EL (cell line): ENCODE measurements at regions not wholly inside any gene's neighbourhood (a gene's known extent, or its start where the extent isn't known, plus 50 kb on each side); places are given as distances from the start of the nearest gene placed in this dataset.
"Not testable (repeated sequence)": the region's sequence is repeated elsewhere in the genome, so short reads cannot be mapped to it uniquely, and the experiment has no call there.

Experiments used
- DNase-seq: peaks from one replicate; pipeline ENCODE4 v3.0.0-alpha.2; 2016

- no peak for DNase-seq
These were observed 938.5 kb upstream of the SOX11 start for GRCh38 chr2:4753721-4754120.

- DNase-seq = no peak
These were observed 929.2 kb upstream of the SOX11 start for GRCh38 chr2:4762951-4763376.

GRCh38 chr2:4765787-4766530 is 926.2 kb upstream of the SOX11 start:
- DNase-seq = no peak

- DNase-seq = no peak
These were observed 916.5 kb upstream of the SOX11 start for GRCh38 chr2:4775668-4776067.

GRCh38 chr2:4780679-4781078 is 911.5 kb upstream of the SOX11 start:
- no peak for DNase-seq

GRCh38 chr2:4782647-4783046 is 909.5 kb upstream of the SOX11 start:
- no peak for DNase-seq

- no peak for DNase-seq
These were observed 900.7 kb upstream of the SOX11 start for GRCh38 chr2:4791488-4791887.

GRCh38 chr2:4792126-4792525 is 900.1 kb upstream of the SOX11 start:
- no peak for DNase-seq

GRCh38 chr2:4803396-4803795 is 888.8 kb upstream of the SOX11 start:
- DNase-seq = no peak

GRCh38 chr2:4814137-4814536 is 878.0 kb upstream of the SOX11 start:
- DNase-seq = not testable (repeated sequence)

GRCh38 chr2:4827836-4828235 is 864.3 kb upstream of the SOX11 start:
- no peak for DNase-seq

GRCh38 chr2:4828682-4829374 is 863.4 kb upstream of the SOX11 start:
- DNase-seq = no peak

GRCh38 chr2:4831751-4832150 is 860.4 kb upstream of the SOX11 start:
- no peak for DNase-seq

GRCh38 chr2:4832642-4833041 is 859.5 kb upstream of the SOX11 start:
- DNase-seq = no peak

GRCh38 chr2:4838626-4839025 is 853.6 kb upstream of the SOX11 start:
- no peak for DNase-seq

- DNase-seq = no peak
These were observed 851.4 kb upstream of the SOX11 start for GRCh38 chr2:4840791-4841190.

GRCh38 chr2:4844881-4845280 is 847.3 kb upstream of the SOX11 start:
- DNase-seq = no peak

GRCh38 chr2:4862031-4862430 is 830.2 kb upstream of the SOX11 start:
- DNase-seq = no peak

- no peak for DNase-seq
These were observed 826.0 kb upstream of the SOX11 start for GRCh38 chr2:4866198-4866597.

- DNase-seq = no peak
These were observed 823.7 kb upstream of the SOX11 start for GRCh38 chr2:4868466-4868865.

GRCh38 chr2:4869154-4869553 is 823.0 kb upstream of the SOX11 start:
- DNase-seq = no peak

- DNase-seq = no peak
These were observed 818.8 kb upstream of the SOX11 start for GRCh38 chr2:4873364-4873763.

GRCh38 chr2:4873876-4874593 is 818.1 kb upstream of the SOX11 start:
- DNase-seq = no peak

- DNase-seq = no peak
These were observed 809.8 kb upstream of the SOX11 start for GRCh38 chr2:4882421-4882820.
